Right atrium auricular region (tissue), 2 donors: ENCODE measurements at regions not wholly inside any gene's neighbourhood (a gene's known extent, or its start where the extent isn't known, plus 50 kb on each side); places are given as distances from the start of the nearest gene placed in this dataset.
"Not testable (repeated sequence)": the region's sequence is repeated elsewhere in the genome, so short reads cannot be mapped to it uniquely, and the experiment has no call there.

Source experiments
- DNase-seq: peaks from one replicate; pipeline ENCODE4 v3.0.0-alpha.2; 2019; ENCODE audit warnings: low spot score
- H3K27ac ChIP-seq, 2 donors: fragments of 200-600 bp; sonication (generic); 1 replicate in 1 of 2; 2 replicates in 1 of 2; pipeline ENCODE4 v1.5.1; 2016 to 2019
- H3K27me3 ChIP-seq, 2 donors: fragments of 200-600 bp; sonication (generic); one replicate each; pipeline versions ENCODE4 v1.5.1 to v1.6.0; 2017 to 2019
- H3K36me3 ChIP-seq: fragments of 200-600 bp; sonication (generic); one replicate; pipeline ENCODE4 v1.5.1; 2016
- H3K4me1 ChIP-seq, 2 donors: fragments of 200-600 bp; sonication (generic); one replicate each; pipeline versions ENCODE4 v1.5.1 to v1.6.0; 2017 to 2019
- H3K4me3 ChIP-seq, 2 donors: fragments of 200-600 bp; sonication (generic); 1 replicate in 1 of 2; 2 replicates in 1 of 2; pipeline ENCODE4 v1.5.1; 2017 to 2019; ENCODE audit warnings: mild to moderate bottlenecking in 1 of 2, moderate library complexity in 1 of 2
- H3K9me3 ChIP-seq, 2 donors: fragments of 200-600 bp; sonication (generic); one replicate each; pipeline ENCODE4 v1.5.1; 2019
- CTCF ChIP-seq, 2 donors: fragments of 200-600 bp; sonication (generic); IDR thresholded peaks; one replicate each; pipeline ENCODE4 v1.5.1; 2019; ENCODE audit warnings: antibody characterized with exemption in 2 of 2

DNA sequence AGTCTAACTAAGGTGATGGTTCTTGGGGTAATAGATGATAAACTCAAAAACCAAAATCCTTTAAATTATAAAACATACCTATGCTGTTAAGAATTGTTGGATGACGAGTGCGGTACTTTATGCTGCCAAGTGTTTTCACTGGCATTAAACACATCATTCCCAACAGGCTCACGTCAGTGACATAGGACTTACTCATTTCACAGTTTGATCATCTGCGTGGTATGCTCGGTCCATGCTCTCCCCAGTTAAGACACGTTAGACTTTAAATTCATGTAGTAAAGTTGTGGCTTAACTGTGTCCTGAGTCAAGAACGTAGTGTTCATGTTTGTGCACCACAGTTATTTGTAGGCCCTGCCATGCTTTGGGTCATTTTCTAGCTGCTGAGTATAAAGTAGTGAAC lies 125.6 kb upstream of the MYT1L start:
- H3K4me3 ChIP-seq = no peak overlapping the region
- DNase-seq = no peak
- H3K36me3 ChIP-seq = no peaks in the 10 kb centered on the region

DNA sequence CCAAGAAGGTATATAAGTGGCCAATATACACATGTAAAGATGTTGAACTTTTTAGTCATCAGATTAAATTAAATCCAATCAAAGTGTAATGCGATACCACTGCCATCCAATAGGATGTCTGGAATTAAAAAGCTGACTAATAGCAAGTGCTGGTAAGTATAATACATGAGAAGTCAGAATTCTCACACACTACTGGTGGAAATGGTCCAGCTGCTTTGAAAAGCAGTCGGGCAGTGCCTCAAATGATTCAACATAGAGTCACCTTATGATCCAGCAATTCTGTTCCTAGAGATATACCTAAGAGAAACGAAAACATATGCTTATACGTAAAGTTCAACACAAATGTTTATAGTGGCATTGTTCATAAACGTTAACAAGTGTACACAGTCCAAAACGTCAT lies 124.1 kb upstream of the MYT1L start:
- Histone ChIP-seq H3K9me3 (no peaks in the 10 kb centered on the region), H3K36me3 (no peaks in the 10 kb centered on the region), H3K27ac (no peak overlapping the region), H3K4me1 (no peaks in the 10 kb centered on the region), H3K27me3 (no peaks in the 10 kb centered on the region), H3K4me3 (no peak overlapping the region)
- DNase-seq = no peak
- no peak for TF ChIP-seq CTCF (IDR thresholded peaks at IDR 0.05)

More for the DNA sequence above, 125.6 kb upstream of the MYT1L start:
- Histone ChIP-seq H3K27me3 (no peaks in the 10 kb centered on the region), H3K27ac (no peak overlapping the region), H3K4me1 (no peaks in the 10 kb centered on the region), H3K9me3 (no peaks in the 10 kb centered on the region)
- no peak for TF ChIP-seq CTCF (IDR thresholded peaks at IDR 0.05)

GRCh38 chr2:2452961-2453360 lies 121.9 kb upstream of the MYT1L start:
- Histone ChIP-seq H3K9me3 (no peaks in the 10 kb centered on the region), H3K27me3 (no peaks in the 10 kb centered on the region), H3K4me1 (no peaks in the 10 kb centered on the region), H3K4me3 (no peak overlapping the region), H3K27ac (no peak overlapping the region), H3K36me3 (no peaks in the 10 kb centered on the region)
- no peak for TF ChIP-seq CTCF (IDR thresholded peaks at IDR 0.05)
- DNase-seq = no peak

DNA sequence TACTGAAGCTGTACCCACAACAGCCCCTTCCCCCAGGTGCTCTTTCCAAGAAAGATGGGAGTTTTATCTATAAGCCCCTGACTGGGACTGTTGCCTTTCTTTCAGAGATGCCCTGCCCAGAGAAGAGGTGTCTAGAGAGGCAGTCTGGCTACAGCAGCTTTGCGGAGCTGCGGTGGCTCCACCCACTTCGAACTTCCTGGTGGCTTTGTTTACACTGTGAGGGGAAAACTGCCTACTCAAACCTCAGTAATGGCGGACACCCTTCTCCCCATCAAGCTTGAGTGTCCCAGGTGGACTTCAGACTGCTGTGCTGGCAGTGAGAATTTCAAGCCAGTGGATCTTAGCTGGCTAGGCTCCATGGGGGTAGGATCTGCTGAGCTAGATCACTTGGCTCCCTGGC lies 120.2 kb upstream of the MYT1L start:
- not testable (repeated sequence) for H3K4me1 ChIP-seq, H3K27me3 ChIP-seq, H3K36me3 ChIP-seq, H3K4me3 ChIP-seq, DNase-seq, H3K9me3 ChIP-seq, H3K27ac ChIP-seq

GRCh38 chr2:2448178-2448577 lies 117.1 kb upstream of the MYT1L start:
- TF ChIP-seq CTCF (IDR thresholded peaks at IDR 0.05) = no peak
- no peaks in the 10 kb centered on the region for H3K36me3 ChIP-seq
- no peak overlapping the region for H3K4me3 ChIP-seq
- no peak for DNase-seq
- no peak overlapping the region for H3K27ac ChIP-seq
- no peaks in the 10 kb centered on the region for H3K9me3 ChIP-seq
- no peaks in the 10 kb centered on the region for H3K27me3 ChIP-seq
- H3K4me1 ChIP-seq = no peaks in the 10 kb centered on the region

DNA sequence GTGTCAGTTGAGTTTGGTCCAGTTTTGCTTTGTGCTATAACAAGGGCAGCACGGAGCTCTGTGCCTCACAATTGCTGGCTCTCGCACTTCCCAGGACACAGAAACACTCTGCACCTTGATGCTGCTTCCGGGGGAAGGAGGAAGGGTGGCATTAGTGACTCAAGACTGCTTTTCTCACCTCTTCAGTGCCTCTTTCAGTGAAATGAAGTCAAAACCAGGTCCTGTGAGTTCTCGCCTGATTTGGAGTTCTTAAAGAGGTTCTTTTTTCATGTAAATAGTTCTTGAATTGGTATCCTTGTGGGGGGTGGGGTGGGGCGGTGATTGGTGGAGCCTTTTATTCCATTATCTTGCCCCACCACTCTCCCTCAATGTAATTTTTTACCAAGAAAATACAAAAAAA lies 91.5 kb upstream of the MYT1L start:
- H3K27me3 ChIP-seq = no peaks in the 10 kb centered on the region
- no peak for TF ChIP-seq CTCF (IDR thresholded peaks at IDR 0.05)
- no peak overlapping the region for H3K27ac ChIP-seq
- no peaks in the 10 kb centered on the region for H3K9me3 ChIP-seq
- DNase-seq = no peak
- H3K4me3 ChIP-seq = no peak overlapping the region
- H3K4me1 ChIP-seq = no peaks in the 10 kb centered on the region
- H3K36me3 ChIP-seq = no peaks in the 10 kb centered on the region
